ENCODE measurements at regions not wholly inside any gene's neighbourhood (a gene's known extent, or its start where the extent isn't known, plus 50 kb on each side); places are given as distances from the start of the nearest gene placed in this dataset.

GRCh38 chr1:29785554-29785953, 549.2 kb downstream of the PTPRU start:
- TF ChIP-seq EZH2 (IDR thresholded peaks at IDR 0.05) (no peak), CTCF (IDR thresholded peaks at IDR 0.05) (no peak), EZH2phosphoT487 (IDR thresholded peaks at IDR 0.05) (no peak)

Data from neural progenitor cell (in vitro differentiated cells).